Hematopoietic multipotent progenitor cell treated with erythropoietin and hydrocortisone succinate and interleukin-3 and kit ligand, for 15 days (in vitro differentiated cells): ENCODE measurements at regions not wholly inside any gene's neighbourhood (a gene's known extent, or its start where the extent isn't known, plus 50 kb on each side); places are given as distances from the start of the nearest gene placed in this dataset.

ENCODE experiments used
- DNase-seq: peaks from one replicate; pipeline ENCODE4 v3.0.0-alpha.2; 2015; ENCODE audit warnings: low spot score

- no peak for DNase-seq
Measured at GRCh38 chr14:34012978-34013720, 62.3 kb upstream of the EGLN3 start.

GRCh38 chr14:34012369-34012768 is 61.5 kb upstream of the EGLN3 start:
- no peak for DNase-seq

DNA sequence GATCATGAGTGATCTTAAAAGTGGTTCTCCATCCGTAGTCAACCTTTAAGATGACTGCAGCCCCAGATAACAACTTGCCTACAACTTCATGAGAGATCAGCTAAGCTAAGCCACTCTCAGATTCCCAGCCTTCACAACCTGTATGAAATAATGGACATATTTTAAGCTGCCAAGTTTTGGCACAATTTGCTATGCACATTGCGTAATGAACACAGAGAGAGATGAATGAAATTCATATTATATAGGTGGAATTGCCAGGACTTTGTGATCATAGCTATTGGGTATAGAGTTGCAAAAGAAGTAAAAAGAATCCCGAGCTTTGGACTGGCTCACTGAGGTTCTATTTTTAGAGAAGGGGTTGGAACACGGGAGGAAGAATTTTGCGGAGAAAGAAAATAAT is 59.1 kb upstream of the EGLN3 start:
- DNase-seq: no peak

DNA sequence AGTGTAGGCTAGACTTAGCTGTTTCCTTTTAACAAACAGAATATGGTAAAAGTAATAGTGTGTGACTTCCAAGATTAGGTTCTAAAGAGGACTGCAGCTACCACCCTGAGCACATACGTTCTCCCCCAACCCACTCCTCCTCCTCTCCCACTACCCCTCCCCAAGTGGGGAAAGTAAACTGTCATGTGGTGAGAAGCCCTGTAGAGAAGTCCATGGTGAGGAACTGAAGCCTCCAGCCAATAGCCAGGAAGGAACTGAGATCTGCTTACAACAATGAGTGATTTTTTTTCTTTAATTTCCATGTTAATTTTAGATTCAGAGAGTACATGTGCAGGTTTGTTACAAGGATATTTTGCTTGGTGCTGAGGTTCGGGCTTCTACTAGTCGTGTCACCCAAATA is 57.0 kb upstream of the EGLN3 start:
- no peak for DNase-seq

- DNase-seq: no peak
Measured at GRCh38 chr14:34005901-34006300, 55.0 kb upstream of the EGLN3 start.

DNA sequence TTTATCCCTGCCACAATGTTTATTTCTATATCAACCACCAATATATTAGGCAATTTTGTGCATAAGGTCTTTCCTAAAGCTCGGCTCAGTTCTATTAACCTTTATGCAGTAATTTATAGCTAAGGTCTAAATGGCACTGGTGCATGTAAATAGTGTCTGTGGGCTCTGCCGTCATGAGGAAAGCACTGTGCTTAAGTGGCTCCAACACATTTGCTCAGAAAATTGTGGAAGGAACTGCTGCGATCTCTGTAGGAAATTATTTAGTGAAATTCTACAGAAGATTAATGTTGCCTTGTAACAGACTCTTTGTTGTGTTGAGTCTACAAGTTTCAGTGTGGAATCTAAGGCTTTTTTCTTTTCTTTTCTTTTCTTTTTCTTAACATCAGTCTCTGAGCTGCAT is 54.0 kb upstream of the EGLN3 start:
- DNase-seq: no peak

- no peak for DNase-seq
Measured at GRCh38 chr14:34003691-34004090, 52.8 kb upstream of the EGLN3 start.

GRCh38 chr14:34003082-34003668 is 52.3 kb upstream of the EGLN3 start:
- DNase-seq: no peak
